ENCODE measurements at regions not wholly inside any gene's neighbourhood (a gene's known extent, or its start where the extent isn't known, plus 50 kb on each side); places are given as distances from the start of the nearest gene placed in this dataset.
"Not testable (repeated sequence)": the region's sequence is repeated elsewhere in the genome, so short reads cannot be mapped to it uniquely, and the experiment has no call there.

DNA sequence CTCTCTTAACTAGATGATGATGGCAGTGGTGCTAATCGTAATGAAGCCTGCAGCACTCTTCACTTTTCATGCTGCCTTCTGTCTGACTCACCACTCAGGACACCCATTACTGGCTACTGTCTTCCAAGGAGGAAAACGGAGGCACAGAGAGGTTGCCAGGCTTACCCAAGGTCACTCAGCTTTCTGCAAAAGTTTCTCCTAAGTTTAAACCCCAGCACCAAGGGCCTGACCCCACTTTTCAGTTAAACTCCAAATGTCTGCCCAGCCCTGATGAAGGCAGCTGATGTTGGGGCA lies 78.1 kb upstream of the RUNX3 start:
- no peak overlapping the region for H2AFZ ChIP-seq
- DNase-seq (ENCODE audit: low spot score) = no peak
- no peaks in the 10 kb centered on the region for H3K36me3 ChIP-seq (replicated peaks; ENCODE audit: insufficient read depth, low read depth)
- H3K79me2 ChIP-seq = no peaks in the 10 kb centered on the region
- H3K4me1 ChIP-seq (ENCODE audit: insufficient read depth) = peaks cover 5% of the 10 kb centered on the region
- 91% methylated on average over 2 of the region's 2 CpGs for WGBS (ENCODE audit: low lambda C conversion rate, missing lambda C conversion rate)
- no peak overlapping the region for H3K4me2 ChIP-seq
- H3K9me2 ChIP-seq (replicated peaks; ENCODE audit: insufficient read depth) = no peaks in the 10 kb centered on the region
- H4K20me1 ChIP-seq (ENCODE audit: insufficient read depth, poor library complexity, severe bottlenecking) = no peaks in the 10 kb centered on the region
- H3K27me3 ChIP-seq = peaks cover 13% of the 10 kb centered on the region
- no peaks in the 10 kb centered on the region for H3K9me3 ChIP-seq (ENCODE audit: low read depth)
- no peak overlapping the region for H3K27ac ChIP-seq
- H3K4me3 ChIP-seq = no peak overlapping the region
- TF ChIP-seq EZH2phosphoT487 (IDR thresholded peaks at IDR 0.05; ENCODE audit: low read depth, severe bottlenecking, unreplicated experiment) (no peak), EZH2 (IDR thresholded peaks at IDR 0.05; ENCODE audit: borderline replicate concordance) (no peak)
- TF ChIP-seq, protein P1, sequence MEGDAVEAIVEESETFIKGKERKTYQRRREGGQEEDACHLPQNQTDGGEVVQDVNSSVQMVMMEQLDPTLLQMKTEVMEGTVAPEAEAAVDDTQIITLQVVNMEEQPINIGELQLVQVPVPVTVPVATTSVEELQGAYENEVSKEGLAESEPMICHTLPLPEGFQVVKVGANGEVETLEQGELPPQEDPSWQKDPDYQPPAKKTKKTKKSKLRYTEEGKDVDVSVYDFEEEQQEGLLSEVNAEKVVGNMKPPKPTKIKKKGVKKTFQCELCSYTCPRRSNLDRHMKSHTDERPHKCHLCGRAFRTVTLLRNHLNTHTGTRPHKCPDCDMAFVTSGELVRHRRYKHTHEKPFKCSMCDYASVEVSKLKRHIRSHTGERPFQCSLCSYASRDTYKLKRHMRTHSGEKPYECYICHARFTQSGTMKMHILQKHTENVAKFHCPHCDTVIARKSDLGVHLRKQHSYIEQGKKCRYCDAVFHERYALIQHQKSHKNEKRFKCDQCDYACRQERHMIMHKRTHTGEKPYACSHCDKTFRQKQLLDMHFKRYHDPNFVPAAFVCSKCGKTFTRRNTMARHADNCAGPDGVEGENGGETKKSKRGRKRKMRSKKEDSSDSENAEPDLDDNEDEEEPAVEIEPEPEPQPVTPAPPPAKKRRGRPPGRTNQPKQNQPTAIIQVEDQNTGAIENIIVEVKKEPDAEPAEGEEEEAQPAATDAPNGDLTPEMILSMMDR (IDR thresholded peaks at IDR 0.05; ENCODE audit: poor library complexity) = no peak

DNA sequence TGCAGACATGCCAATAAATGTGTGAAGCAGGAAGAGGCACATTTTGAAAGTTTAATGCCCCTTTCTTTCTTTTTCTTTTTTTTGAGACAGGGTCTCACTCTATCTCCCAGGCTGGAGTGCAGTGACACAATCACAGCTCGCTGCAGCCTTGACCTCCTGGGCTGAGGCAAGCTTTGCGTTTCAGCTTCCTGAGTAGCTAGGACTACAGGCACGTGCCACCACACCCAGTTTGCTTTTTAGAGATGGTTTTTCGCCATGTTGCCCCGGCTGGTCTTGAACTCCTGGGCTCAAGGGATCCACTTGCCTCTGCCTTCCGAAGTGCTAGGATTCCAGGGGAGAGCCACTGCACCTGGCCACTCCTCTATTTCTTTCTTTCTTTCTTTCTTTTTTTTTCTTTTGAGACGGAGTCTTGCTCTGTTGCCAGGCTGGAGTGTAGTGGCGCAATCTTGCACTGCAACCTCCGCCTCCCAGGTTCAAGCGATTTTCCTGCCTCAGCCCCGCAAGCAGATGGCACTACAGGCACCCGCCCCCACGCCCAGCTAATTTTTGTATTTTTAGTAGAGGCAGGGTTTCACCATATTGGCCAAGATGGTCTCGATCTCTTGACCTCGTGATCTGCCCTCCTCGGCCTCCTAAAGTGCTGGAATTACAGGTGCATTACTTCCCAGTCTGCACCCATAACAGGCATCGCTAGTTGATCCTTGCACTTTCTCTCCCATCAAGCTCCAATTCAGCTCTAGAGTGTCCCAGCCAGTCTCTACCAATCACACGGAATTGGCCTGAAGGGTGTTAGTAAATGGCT lies 77.5 kb upstream of the RUNX3 start:
- WGBS (ENCODE audit: low lambda C conversion rate, missing lambda C conversion rate) = 79% methylated on average over 16 of the region's 18 CpGs
- not testable (repeated sequence) for H3K9me2 ChIP-seq (replicated peaks; ENCODE audit: insufficient read depth); H3K36me3 ChIP-seq (replicated peaks; ENCODE audit: insufficient read depth, low read depth); H4K20me1 ChIP-seq (ENCODE audit: insufficient read depth, poor library complexity, severe bottlenecking); H3K4me2 ChIP-seq; H3K27ac ChIP-seq; H3K79me2 ChIP-seq; H2AFZ ChIP-seq; H3K4me3 ChIP-seq; DNase-seq (ENCODE audit: low spot score); H3K9me3 ChIP-seq (ENCODE audit: low read depth); H3K4me1 ChIP-seq (ENCODE audit: insufficient read depth)
- peaks cover 13% of the 10 kb centered on the region for H3K27me3 ChIP-seq

DNA sequence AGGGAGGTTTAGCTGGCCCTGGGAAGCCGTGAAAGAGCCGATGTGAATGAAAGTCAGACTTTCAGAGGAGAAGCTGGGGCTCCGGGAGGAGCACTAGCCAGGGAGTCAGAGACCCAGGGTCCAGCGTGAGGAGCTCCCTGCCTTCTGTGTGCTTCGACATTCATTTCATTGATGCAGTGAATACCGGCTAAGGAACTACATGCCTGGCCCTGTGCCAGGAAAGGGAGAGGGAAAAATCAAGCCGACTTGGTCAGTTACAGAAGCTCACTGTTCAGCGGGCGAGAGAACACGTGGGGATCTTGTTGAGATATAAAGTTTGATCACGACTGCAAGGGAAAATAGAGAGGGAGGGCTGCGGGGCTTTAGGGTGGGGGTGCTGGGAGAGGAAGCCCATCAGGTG lies 76.7 kb upstream of the RUNX3 start:
- Histone ChIP-seq H3K4me1 (ENCODE audit: insufficient read depth) (peaks cover 5% of the 10 kb centered on the region), H3K9me2 (replicated peaks; ENCODE audit: insufficient read depth) (no peaks in the 10 kb centered on the region), H2AFZ (no peak overlapping the region), H4K20me1 (ENCODE audit: insufficient read depth, poor library complexity, severe bottlenecking) (no peaks in the 10 kb centered on the region), H3K36me3 (replicated peaks; ENCODE audit: insufficient read depth, low read depth) (no peaks in the 10 kb centered on the region), H3K79me2 (no peaks in the 10 kb centered on the region), H3K4me3 (no peak overlapping the region), H3K27ac (no peak overlapping the region), H3K27me3 (peaks cover 13% of the 10 kb centered on the region), H3K4me2 (no peak overlapping the region), H3K9me3 (ENCODE audit: low read depth) (no peaks in the 10 kb centered on the region)
- TF ChIP-seq EZH2phosphoT487 (IDR thresholded peaks at IDR 0.05; ENCODE audit: low read depth, severe bottlenecking, unreplicated experiment) = no peak
- TF ChIP-seq, protein P1 (IDR thresholded peaks at IDR 0.05; ENCODE audit: poor library complexity) = no peak
- no peak for TF ChIP-seq EZH2 (IDR thresholded peaks at IDR 0.05; ENCODE audit: borderline replicate concordance)
- DNase-seq (ENCODE audit: low spot score) = peak; percentile 30
- 66% methylated on average over 12 of the region's 12 CpGs for WGBS (ENCODE audit: low lambda C conversion rate, missing lambda C conversion rate)

DNA sequence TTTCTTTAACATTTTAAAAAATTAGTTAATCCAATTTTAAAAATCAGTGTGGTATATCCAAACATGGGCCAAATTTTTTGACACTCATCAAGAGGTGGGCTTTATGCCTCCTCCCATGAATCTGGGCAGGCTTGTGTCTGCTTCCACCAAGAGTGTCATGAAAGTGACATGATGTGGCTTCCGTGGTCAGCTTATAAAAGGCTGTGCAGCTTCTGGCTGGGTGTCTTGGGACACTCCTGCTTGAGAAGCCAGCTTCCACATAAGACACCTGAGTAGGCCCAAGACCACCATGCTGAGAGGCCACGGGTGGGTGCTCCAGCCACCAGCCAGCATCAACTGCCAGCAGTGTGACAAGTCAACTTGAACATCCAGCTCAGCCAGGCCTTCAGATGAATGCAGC lies 74.3 kb upstream of the RUNX3 start:
- peaks cover 5% of the 10 kb centered on the region for H3K4me1 ChIP-seq (ENCODE audit: insufficient read depth)
- H3K4me2 ChIP-seq = no peak overlapping the region
- H3K27ac ChIP-seq = no peak overlapping the region
- H3K27me3 ChIP-seq = peaks cover 13% of the 10 kb centered on the region
- H3K9me3 ChIP-seq (ENCODE audit: low read depth) = no peaks in the 10 kb centered on the region
- H3K9me2 ChIP-seq (replicated peaks; ENCODE audit: insufficient read depth) = no peaks in the 10 kb centered on the region
- TF ChIP-seq EZH2 (IDR thresholded peaks at IDR 0.05; ENCODE audit: borderline replicate concordance) (no peak), EZH2phosphoT487 (IDR thresholded peaks at IDR 0.05; ENCODE audit: low read depth, severe bottlenecking, unreplicated experiment) (no peak)
- TF ChIP-seq, protein P1 (IDR thresholded peaks at IDR 0.05; ENCODE audit: poor library complexity) = no peak
- no peaks in the 10 kb centered on the region for H3K79me2 ChIP-seq
- WGBS (ENCODE audit: low lambda C conversion rate, missing lambda C conversion rate) = 91% methylated on average over 2 of the region's 2 CpGs
- no peak for DNase-seq (ENCODE audit: low spot score)
- no peak overlapping the region for H3K4me3 ChIP-seq
- H2AFZ ChIP-seq = no peak overlapping the region
- H3K36me3 ChIP-seq (replicated peaks; ENCODE audit: insufficient read depth, low read depth) = no peaks in the 10 kb centered on the region
- H4K20me1 ChIP-seq (ENCODE audit: insufficient read depth, poor library complexity, severe bottlenecking) = no peaks in the 10 kb centered on the region
